ENCODE measurements at regions not wholly inside any gene's neighbourhood (a gene's known extent, or its start where the extent isn't known, plus 50 kb on each side); places are given as distances from the start of the nearest gene placed in this dataset.

GRCh38 chr1:191222206-191222605 lies 744.5 kb upstream of the BRINP3 start:
- TF ChIP-seq CTCF (IDR thresholded peaks at IDR 0.05) (no peak), ZFX (IDR thresholded peaks at IDR 0.05; ENCODE audit: borderline replicate concordance) (no peak)

All from 22Rv1 (cell line).